ENCODE measurements at regions not wholly inside any gene's neighbourhood (a gene's known extent, or its start where the extent isn't known, plus 50 kb on each side); places are given as distances from the start of the nearest gene placed in this dataset.

DNA sequence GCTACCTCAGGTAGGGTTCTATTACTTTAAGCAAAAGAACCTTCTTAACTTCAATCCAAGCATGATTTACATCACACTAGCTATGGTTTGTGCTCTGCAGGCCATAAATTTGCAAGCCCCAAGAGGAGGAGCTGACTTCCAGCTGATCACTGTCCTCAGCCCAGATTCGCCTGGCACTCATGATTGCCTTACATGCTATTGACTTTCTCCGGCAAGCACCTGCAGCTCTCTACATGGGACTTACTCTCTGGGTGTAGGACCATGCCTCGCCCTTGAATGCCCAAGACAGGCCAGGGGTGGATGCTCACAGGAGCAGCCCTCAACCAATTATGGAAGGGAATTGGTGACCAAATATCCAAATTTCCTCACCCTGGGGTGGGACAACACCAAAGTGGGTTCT lies 99.8 kb downstream of the ESM1 start:
- Histone ChIP-seq H3K79me2 (ENCODE audit: insufficient read depth, low read length) (no peaks in the 10 kb centered on the region), H3F3A (ENCODE audit: low read depth) (no peaks in the 10 kb centered on the region), H3K4me1 (ENCODE audit: insufficient read depth, low read length, poor library complexity, severe bottlenecking) (peaks cover 5% of the 10 kb centered on the region), H3K9me3 (ENCODE audit: insufficient read depth, low read depth, low read length) (no peaks in the 10 kb centered on the region), H3K4me2 (ENCODE audit: low read depth, low read length, poor library complexity, severe bottlenecking) (no peak overlapping the region), H2AFZ (ENCODE audit: low read length) (no peak overlapping the region), H3K36me3 (ENCODE audit: insufficient read depth, low read length) (no peaks in the 10 kb centered on the region), H4K20me1 (ENCODE audit: insufficient read depth, low read length, poor library complexity, severe bottlenecking) (no peaks in the 10 kb centered on the region), H3K4me3 (ENCODE audit: low read length, poor library complexity, severe bottlenecking) (no peak overlapping the region), H3K9me2 (replicated peaks; ENCODE audit: low read depth, low read length) (no peaks in the 10 kb centered on the region), H3K27me3 (ENCODE audit: insufficient read depth, low read length, poor library complexity, severe bottlenecking) (no peaks in the 10 kb centered on the region), H3K9ac (ENCODE audit: low read depth, low read length, poor library complexity, severe bottlenecking) (no peak overlapping the region)
- TF ChIP-seq, protein P1, sequence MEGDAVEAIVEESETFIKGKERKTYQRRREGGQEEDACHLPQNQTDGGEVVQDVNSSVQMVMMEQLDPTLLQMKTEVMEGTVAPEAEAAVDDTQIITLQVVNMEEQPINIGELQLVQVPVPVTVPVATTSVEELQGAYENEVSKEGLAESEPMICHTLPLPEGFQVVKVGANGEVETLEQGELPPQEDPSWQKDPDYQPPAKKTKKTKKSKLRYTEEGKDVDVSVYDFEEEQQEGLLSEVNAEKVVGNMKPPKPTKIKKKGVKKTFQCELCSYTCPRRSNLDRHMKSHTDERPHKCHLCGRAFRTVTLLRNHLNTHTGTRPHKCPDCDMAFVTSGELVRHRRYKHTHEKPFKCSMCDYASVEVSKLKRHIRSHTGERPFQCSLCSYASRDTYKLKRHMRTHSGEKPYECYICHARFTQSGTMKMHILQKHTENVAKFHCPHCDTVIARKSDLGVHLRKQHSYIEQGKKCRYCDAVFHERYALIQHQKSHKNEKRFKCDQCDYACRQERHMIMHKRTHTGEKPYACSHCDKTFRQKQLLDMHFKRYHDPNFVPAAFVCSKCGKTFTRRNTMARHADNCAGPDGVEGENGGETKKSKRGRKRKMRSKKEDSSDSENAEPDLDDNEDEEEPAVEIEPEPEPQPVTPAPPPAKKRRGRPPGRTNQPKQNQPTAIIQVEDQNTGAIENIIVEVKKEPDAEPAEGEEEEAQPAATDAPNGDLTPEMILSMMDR (conservative IDR thresholded peaks at IDR 0.05; ENCODE audit: low read length): no peak
- no peak for TF ChIP-seq EZH2phosphoT487 (IDR thresholded peaks at IDR 0.05; ENCODE audit: borderline replicate concordance)

DNA sequence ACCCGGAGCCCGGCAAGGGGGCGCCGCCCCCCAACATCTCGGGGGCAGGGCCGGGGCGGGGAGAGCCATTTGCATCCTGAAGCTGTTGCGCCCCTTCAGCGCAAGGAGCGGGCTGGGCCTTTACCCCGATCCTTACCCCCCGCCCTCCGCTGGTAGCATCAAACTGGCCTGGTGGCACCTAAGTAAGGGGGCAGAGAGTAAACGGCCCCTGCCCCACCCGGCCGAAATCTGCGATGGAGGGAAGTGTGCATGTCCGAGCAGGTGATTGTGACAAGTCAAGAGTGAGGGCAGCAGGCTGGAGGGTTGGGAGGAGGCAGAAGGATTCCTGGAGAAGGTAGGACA lies 101.2 kb downstream of the ESM1 start:
- Histone ChIP-seq H3K4me3 (ENCODE audit: low read length, poor library complexity, severe bottlenecking) (no peak overlapping the region), H3K4me2 (ENCODE audit: low read depth, low read length, poor library complexity, severe bottlenecking) (no peak overlapping the region), H3K9ac (ENCODE audit: low read depth, low read length, poor library complexity, severe bottlenecking) (no peak overlapping the region), H3K36me3 (ENCODE audit: insufficient read depth, low read length) (no peaks in the 10 kb centered on the region), H4K20me1 (ENCODE audit: insufficient read depth, low read length, poor library complexity, severe bottlenecking) (no peaks in the 10 kb centered on the region), H3F3A (ENCODE audit: low read depth) (no peaks in the 10 kb centered on the region), H3K79me2 (ENCODE audit: insufficient read depth, low read length) (no peaks in the 10 kb centered on the region), H2AFZ (ENCODE audit: low read length) (no peak overlapping the region), H3K9me2 (replicated peaks; ENCODE audit: low read depth, low read length) (no peaks in the 10 kb centered on the region), H3K27me3 (ENCODE audit: insufficient read depth, low read length, poor library complexity, severe bottlenecking) (no peaks in the 10 kb centered on the region), H3K4me1 (ENCODE audit: insufficient read depth, low read length, poor library complexity, severe bottlenecking) (no peaks in the 10 kb centered on the region), H3K9me3 (ENCODE audit: insufficient read depth, low read depth, low read length) (no peaks in the 10 kb centered on the region)
- TF ChIP-seq, protein P1 (conservative IDR thresholded peaks at IDR 0.05; ENCODE audit: low read length): no peak
- TF ChIP-seq EZH2phosphoT487 (IDR thresholded peaks at IDR 0.05; ENCODE audit: borderline replicate concordance): no peak

DNA sequence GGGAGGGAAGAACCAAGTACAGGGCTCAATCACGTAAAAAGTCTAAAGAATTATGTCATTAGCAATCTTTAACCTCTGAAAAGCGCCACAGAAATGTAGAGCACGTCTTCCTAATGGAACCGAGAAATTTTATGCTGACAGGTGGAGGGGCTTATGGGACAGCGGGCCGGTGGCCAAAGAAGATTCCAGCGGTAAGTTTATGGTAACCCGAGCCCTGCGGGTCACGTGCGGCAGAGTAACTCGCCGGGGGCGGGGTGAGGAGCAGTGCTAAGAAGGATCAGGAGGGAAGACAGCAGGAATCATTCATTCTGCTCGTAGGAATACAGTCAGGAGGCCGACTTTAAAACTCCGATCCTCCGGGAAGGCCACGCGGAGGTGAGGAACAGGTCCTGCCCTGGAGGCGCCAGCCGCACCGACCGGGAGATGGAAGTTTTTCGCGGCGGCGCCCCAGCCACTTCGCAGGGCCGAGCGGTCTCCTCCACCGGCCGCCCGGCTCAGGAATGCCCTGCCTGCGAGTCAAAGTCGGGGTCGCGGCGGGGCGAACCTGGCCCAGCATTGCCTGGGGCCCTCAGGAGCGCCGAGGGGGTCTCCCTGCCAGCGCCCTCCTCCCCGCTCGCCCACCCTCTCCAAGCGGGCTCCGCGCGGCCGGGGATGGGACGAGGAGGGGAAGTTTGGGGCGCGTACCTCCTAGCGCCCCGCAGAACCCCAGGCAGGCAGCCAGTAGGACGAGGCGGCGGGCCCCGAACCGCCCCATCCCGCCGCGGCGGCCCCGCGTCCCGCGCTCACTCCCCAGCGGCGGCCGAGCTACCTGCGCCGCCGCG lies 101.8 kb downstream of the ESM1 start:
- no peak overlapping the region for H3K9ac ChIP-seq (ENCODE audit: low read depth, low read length, poor library complexity, severe bottlenecking)
- H3K9me2 ChIP-seq (replicated peaks; ENCODE audit: low read depth, low read length): no peaks in the 10 kb centered on the region
- H3K36me3 ChIP-seq (ENCODE audit: insufficient read depth, low read length): no peaks in the 10 kb centered on the region
- no peak overlapping the region for H3K4me3 ChIP-seq (ENCODE audit: low read length, poor library complexity, severe bottlenecking)
- H3K4me2 ChIP-seq (ENCODE audit: low read depth, low read length, poor library complexity, severe bottlenecking): no peak overlapping the region
- no peaks in the 10 kb centered on the region for H3K4me1 ChIP-seq (ENCODE audit: insufficient read depth, low read length, poor library complexity, severe bottlenecking)
- no peaks in the 10 kb centered on the region for H3K27me3 ChIP-seq (ENCODE audit: insufficient read depth, low read length, poor library complexity, severe bottlenecking)
- TF ChIP-seq, protein P1 (conservative IDR thresholded peaks at IDR 0.05; ENCODE audit: low read length): no peak
- TF ChIP-seq EZH2phosphoT487 (IDR thresholded peaks at IDR 0.05; ENCODE audit: borderline replicate concordance): no peak
- no peaks in the 10 kb centered on the region for H3K79me2 ChIP-seq (ENCODE audit: insufficient read depth, low read length)
- no peaks in the 10 kb centered on the region for H4K20me1 ChIP-seq (ENCODE audit: insufficient read depth, low read length, poor library complexity, severe bottlenecking)
- no peaks in the 10 kb centered on the region for H3F3A ChIP-seq (ENCODE audit: low read depth)
- no peaks in the 10 kb centered on the region for H3K9me3 ChIP-seq (ENCODE audit: insufficient read depth, low read depth, low read length)
- H2AFZ ChIP-seq (ENCODE audit: low read length): no peak overlapping the region

Measured in Loucy (cell line).